ENCODE measurements at regions not wholly inside any gene's neighbourhood (a gene's known extent, or its start where the extent isn't known, plus 50 kb on each side); places are given as distances from the start of the nearest gene placed in this dataset.

DNA sequence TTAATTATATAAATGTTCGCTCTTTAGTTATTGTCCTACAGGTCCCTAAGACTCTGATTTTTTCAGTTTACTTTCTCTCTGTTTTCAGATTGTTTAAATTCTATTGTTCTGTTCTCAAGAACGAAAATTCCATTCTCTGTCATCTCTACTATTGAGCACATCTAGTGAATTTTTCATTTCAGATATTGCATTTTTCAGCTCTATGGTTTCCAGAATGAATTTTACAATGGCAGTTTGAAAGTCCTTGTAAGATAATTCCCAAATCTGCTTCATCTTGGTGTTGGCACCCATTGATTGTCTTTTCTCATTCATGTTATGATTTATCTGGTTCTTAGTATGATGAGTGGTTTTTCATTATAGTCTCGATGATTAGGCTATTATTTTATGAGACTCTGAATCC lies 519.6 kb upstream of the LRFN5 start:
- TF ChIP-seq, protein P1, sequence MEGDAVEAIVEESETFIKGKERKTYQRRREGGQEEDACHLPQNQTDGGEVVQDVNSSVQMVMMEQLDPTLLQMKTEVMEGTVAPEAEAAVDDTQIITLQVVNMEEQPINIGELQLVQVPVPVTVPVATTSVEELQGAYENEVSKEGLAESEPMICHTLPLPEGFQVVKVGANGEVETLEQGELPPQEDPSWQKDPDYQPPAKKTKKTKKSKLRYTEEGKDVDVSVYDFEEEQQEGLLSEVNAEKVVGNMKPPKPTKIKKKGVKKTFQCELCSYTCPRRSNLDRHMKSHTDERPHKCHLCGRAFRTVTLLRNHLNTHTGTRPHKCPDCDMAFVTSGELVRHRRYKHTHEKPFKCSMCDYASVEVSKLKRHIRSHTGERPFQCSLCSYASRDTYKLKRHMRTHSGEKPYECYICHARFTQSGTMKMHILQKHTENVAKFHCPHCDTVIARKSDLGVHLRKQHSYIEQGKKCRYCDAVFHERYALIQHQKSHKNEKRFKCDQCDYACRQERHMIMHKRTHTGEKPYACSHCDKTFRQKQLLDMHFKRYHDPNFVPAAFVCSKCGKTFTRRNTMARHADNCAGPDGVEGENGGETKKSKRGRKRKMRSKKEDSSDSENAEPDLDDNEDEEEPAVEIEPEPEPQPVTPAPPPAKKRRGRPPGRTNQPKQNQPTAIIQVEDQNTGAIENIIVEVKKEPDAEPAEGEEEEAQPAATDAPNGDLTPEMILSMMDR (conservative IDR thresholded peaks at IDR 0.05): no peak
- Histone ChIP-seq H2BK15ac (ENCODE audit: low read depth, low read length) (no peak overlapping the region), H2BK20ac (ENCODE audit: low read depth, low read length, poor library complexity, severe bottlenecking) (no peak overlapping the region), H3K79me1 (ENCODE audit: insufficient read depth, low read depth, low read length, poor library complexity, severe bottlenecking) (no peaks in the 10 kb centered on the region), H3K4ac (ENCODE audit: low read depth, low read length) (no peak overlapping the region), H4K91ac (ENCODE audit: insufficient read length, low read depth, low read length) (no peak overlapping the region), H3K56ac (ENCODE audit: insufficient read length, low read depth, low read length) (no peak overlapping the region), H3K18ac (ENCODE audit: insufficient read length, low read depth, low read length) (no peak overlapping the region), H2BK120ac (ENCODE audit: low read depth, low read length, poor library complexity, severe bottlenecking) (no peak overlapping the region), H3K4me2 (ENCODE audit: insufficient read depth, insufficient read length, low read length) (no peak overlapping the region), H3K14ac (ENCODE audit: insufficient read depth, low read length) (no peak overlapping the region), H3K9ac (ENCODE audit: extremely low read depth, insufficient read length, low read length) (no peak overlapping the region), H3K23me2 (ENCODE audit: insufficient read length, low read depth, low read length, poor library complexity, severe bottlenecking) (no peaks in the 10 kb centered on the region), H3K27me3 (ENCODE audit: insufficient read depth, low read length) (no peaks in the 10 kb centered on the region), H4K5ac (ENCODE audit: insufficient read length, low read depth, low read length) (no peak overlapping the region), H3T11ph (ENCODE audit: low read length) (no peak overlapping the region), H3K27ac (ENCODE audit: insufficient read length, low read depth, low read length) (no peak overlapping the region), H3K23ac (ENCODE audit: insufficient read length, low read depth, low read length) (no peak overlapping the region), H3K9me3 (ENCODE audit: control insufficient read depth, low read depth, low read length) (no peaks in the 10 kb centered on the region), H2AFZ (ENCODE audit: low read length) (no peak overlapping the region), H2BK5ac (ENCODE audit: insufficient read length, low read length) (no peak overlapping the region), H3K79me2 (ENCODE audit: insufficient read depth, low read length) (no peaks in the 10 kb centered on the region), H4K20me1 (ENCODE audit: control insufficient read depth, insufficient read depth, insufficient read length) (no peaks in the 10 kb centered on the region), H2BK12ac (ENCODE audit: insufficient read length, low read depth, low read length) (no peak overlapping the region), H4K8ac (replicated peaks; ENCODE audit: insufficient read length, low read depth, low read length) (no peak overlapping the region), H2AK5ac (ENCODE audit: insufficient read length, low read length) (no peak overlapping the region), H3K4me1 (ENCODE audit: insufficient read depth, low read length) (no peaks in the 10 kb centered on the region)
- Mint-ChIP-seq H3K4me3 (no peak overlapping the region), H3K9me3 (peaks cover 0 to 5% of the 10 kb centered on the region in 2 experiments; a peak in 3 of 5 replicates), H3K27me3 (ENCODE audit: low read depth) (no peaks in the 10 kb centered on the region), H3K36me3 (ENCODE audit: insufficient read depth in 1 of 3, low read depth in 3 of 3) (peaks cover 0 to 15% (median 0%) of the 10 kb centered on the region in 3 experiments; a peak in 3 of 7 replicates), H3K27ac (no peak overlapping the region), H3K4me1 (no peaks in the 10 kb centered on the region; a peak in 1 of 4 replicates)
- no CpG with 5 or more reads among the region's 3 CpGs for WGBS (ENCODE audit: extremely low coverage, insufficient read length, low lambda C conversion rate)
- no peak for DNase-seq
